H1 (cell line): ENCODE measurements at regions not wholly inside any gene's neighbourhood (a gene's known extent, or its start where the extent isn't known, plus 50 kb on each side); places are given as distances from the start of the nearest gene placed in this dataset.

Experiments used
- KDM5A ChIP-seq: fragments of 200-600 bp; IDR thresholded peaks from 2 replicates; pipeline ENCODE4 v1.7.1; 2012; ENCODE audit warnings: mild to moderate bottlenecking, low read length, inconsistent platforms, mixed read lengths
- SP2 ChIP-seq: IDR thresholded peaks from 2 replicates; pipeline ENCODE4 v1.6.1; 2012; ENCODE audit warnings: mild to moderate bottlenecking, low read length, inconsistent platforms
- TF ChIP-seq, protein P1 (sequence below): IDR thresholded peaks from 2 replicates; pipeline ENCODE4 v1.6.1; 2011; ENCODE audit warnings: low read depth, mild to moderate bottlenecking, low read length; ENCODE audit not compliant: insufficient read depth

DNA sequence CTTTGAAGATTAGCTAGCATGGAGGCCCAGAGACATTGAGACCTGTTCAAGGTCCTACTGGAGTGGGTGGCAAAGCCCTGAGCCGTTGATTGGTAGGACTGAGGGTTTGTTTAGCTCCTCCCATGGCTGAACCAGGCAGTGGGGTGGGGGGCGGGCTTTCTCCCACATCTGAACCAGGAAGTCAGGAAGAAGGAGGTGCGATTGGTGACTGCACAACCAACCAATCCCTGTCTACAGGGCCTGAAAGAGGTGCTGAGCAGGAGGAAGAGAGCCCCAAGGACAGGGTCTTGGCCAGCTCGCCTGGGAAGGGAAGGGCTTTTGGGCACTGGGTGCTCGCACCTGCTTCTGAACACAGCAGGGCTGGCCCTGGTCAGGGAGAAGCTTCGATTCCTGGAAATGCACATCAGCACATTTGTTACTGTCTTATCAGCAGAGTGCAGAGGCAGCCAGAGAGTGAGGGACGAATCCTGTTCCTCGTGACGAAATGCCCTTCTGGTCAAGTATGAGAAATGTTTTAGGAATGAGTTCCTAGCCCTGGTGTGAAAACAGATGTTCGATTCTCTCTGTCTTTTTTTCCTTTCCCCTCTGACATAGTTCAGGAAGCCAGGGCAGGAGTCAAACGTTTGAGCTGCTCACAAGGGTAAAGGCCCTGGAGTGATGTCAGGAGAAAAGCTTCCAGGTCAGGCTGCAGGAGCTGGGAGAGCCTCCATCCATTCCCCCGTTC, 294.8 kb upstream of the KLF4 start (continued):
- TF ChIP-seq KDM5A, result no peak
- TF ChIP-seq SP2, result no peak
- TF ChIP-seq, protein P1, sequence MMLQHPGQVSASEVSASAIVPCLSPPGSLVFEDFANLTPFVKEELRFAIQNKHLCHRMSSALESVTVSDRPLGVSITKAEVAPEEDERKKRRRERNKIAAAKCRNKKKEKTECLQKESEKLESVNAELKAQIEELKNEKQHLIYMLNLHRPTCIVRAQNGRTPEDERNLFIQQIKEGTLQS, result no peak
